Mesenchymal stem cell (in vitro differentiated cells and primary cell): ENCODE measurements at regions not wholly inside any gene's neighbourhood (a gene's known extent, or its start where the extent isn't known, plus 50 kb on each side); places are given as distances from the start of the nearest gene placed in this dataset.

Experiments
- DNase-seq: peaks from one replicate; pipeline ENCODE4 v3.0.0-alpha.2; 2013
- H2AFZ ChIP-seq: one replicate; pipeline ENCODE4 v1.6.1; 2013; ENCODE audit warnings: low read depth, mild to moderate bottlenecking, control low read depth, inconsistent platforms, low read length, moderate library complexity
- H2AK5ac ChIP-seq: 2 replicates; pipeline ENCODE4 v1.6.1; 2013; ENCODE audit warnings: low read length, moderate library complexity, mild to moderate bottlenecking, inconsistent platforms; ENCODE audit not compliant: severe bottlenecking
- H2BK120ac ChIP-seq: one replicate; pipeline ENCODE4 v1.6.1; 2013; ENCODE audit warnings: low read depth, mild to moderate bottlenecking, inconsistent platforms, low read length, moderate library complexity
- H2BK12ac ChIP-seq, 2 experiments: one replicate each; pipeline ENCODE4 v1.6.1; 2013; ENCODE audit warnings: inconsistent platforms in 2 of 2, low read length in 2 of 2, mild to moderate bottlenecking in 2 of 2, moderate library complexity in 2 of 2, control low read depth in 1 of 2
- H2BK15ac ChIP-seq: one replicate; pipeline ENCODE4 v1.6.1; 2013; ENCODE audit warnings: mild to moderate bottlenecking, low read depth, inconsistent platforms; ENCODE audit not compliant: poor library complexity, severe bottlenecking
- H2BK5ac ChIP-seq: 2 replicates; pipeline ENCODE4 v1.6.1; 2013; ENCODE audit warnings: low read depth, mild to moderate bottlenecking, low read length, control low read depth, inconsistent platforms; ENCODE audit not compliant: poor library complexity, severe bottlenecking
- H3K14ac ChIP-seq, 2 experiments: one replicate each; pipeline ENCODE4 v1.6.1; 2013; ENCODE audit warnings: inconsistent platforms in 2 of 2, low read length in 2 of 2, control low read depth in 1 of 2, mild to moderate bottlenecking in 1 of 2, moderate library complexity in 1 of 2
- H3K18ac ChIP-seq, 2 experiments: one replicate each; pipeline ENCODE4 v1.6.1; 2013; ENCODE audit warnings: inconsistent platforms in 2 of 2, low read length in 2 of 2, control low read depth in 1 of 2, low read depth in 1 of 2, mild to moderate bottlenecking in 1 of 2
- H3K23ac ChIP-seq, 2 experiments: one replicate each; pipeline ENCODE4 v1.6.1; 2013; ENCODE audit warnings: inconsistent platforms in 2 of 2, low read length in 2 of 2, mild to moderate bottlenecking in 2 of 2, moderate library complexity in 2 of 2, control low read depth in 1 of 2
- H3K27ac ChIP-seq: 2 replicates; pipeline ENCODE4 v1.5.1; 2013; ENCODE audit warnings: mild to moderate bottlenecking, moderate library complexity, low read length, control low read depth, inconsistent platforms; ENCODE audit not compliant: poor library complexity, severe bottlenecking
- H3K27me3 ChIP-seq, 2 experiments: 2 replicates each; pipeline versions ENCODE4 v1.6.1 to v1.7.0; 2013; ENCODE audit warnings: low read length in 2 of 2, mild to moderate bottlenecking in 2 of 2, moderate library complexity in 2 of 2, control low read depth in 1 of 2, inconsistent platforms in 1 of 2; ENCODE audit not compliant: control insufficient read depth in 1 of 2, insufficient read depth in 1 of 2
- H3K36me3 ChIP-seq, 2 experiments: 2 replicates each; pipeline versions ENCODE4 v1.6.1 to v1.7.0; 2013; ENCODE audit warnings: low read length in 2 of 2, control low read depth in 1 of 2, inconsistent platforms in 1 of 2, low read depth in 1 of 2, mild to moderate bottlenecking in 1 of 2; ENCODE audit not compliant: insufficient read depth in 2 of 2, control insufficient read depth in 1 of 2
- H3K4ac ChIP-seq, 2 experiments: one replicate each; pipeline ENCODE4 v1.6.1; 2013; ENCODE audit warnings: inconsistent platforms in 2 of 2, low read length in 2 of 2, mild to moderate bottlenecking in 2 of 2, moderate library complexity in 2 of 2, control low read depth in 1 of 2, low read depth in 1 of 2
- H3K4me1 ChIP-seq: 2 replicates; pipeline ENCODE4 v1.6.1; 2013; ENCODE audit warnings: low read depth, low read length, control low read depth; ENCODE audit not compliant: control insufficient read depth, insufficient read depth
- H3K4me2 ChIP-seq: 2 replicates; pipeline ENCODE4 v1.6.1; 2013; ENCODE audit warnings: low read length, mild to moderate bottlenecking, inconsistent platforms; ENCODE audit not compliant: poor library complexity, severe bottlenecking
- H3K4me3 ChIP-seq, 2 experiments: 2 replicates each; pipeline versions ENCODE4 v1.5.1 to v1.7.0; 2013; ENCODE audit warnings: low read length in 2 of 2, mild to moderate bottlenecking in 2 of 2, control low read depth in 1 of 2, low read depth in 1 of 2; ENCODE audit not compliant: insufficient read depth in 1 of 2
- H3K79me1 ChIP-seq: replicated peaks from 2 replicates; pipeline ENCODE4 v1.6.1; 2013; ENCODE audit warnings: mild to moderate bottlenecking, control low read depth, low read length, inconsistent platforms; ENCODE audit not compliant: poor library complexity, severe bottlenecking
- H3K9ac ChIP-seq: 2 replicates; pipeline ENCODE4 v1.7.0; 2013; ENCODE audit warnings: mild to moderate bottlenecking, low read length, moderate library complexity
- H3K9me3 ChIP-seq: 2 replicates; pipeline ENCODE4 v1.7.0; 2013; ENCODE audit warnings: mild to moderate bottlenecking, low read length; ENCODE audit not compliant: control insufficient read depth
- H4K8ac ChIP-seq: one replicate; pipeline ENCODE4 v1.6.1; 2013; ENCODE audit warnings: inconsistent platforms, mild to moderate bottlenecking, low read length, moderate library complexity
- H4K91ac ChIP-seq: one replicate; pipeline ENCODE4 v1.6.1; 2013; ENCODE audit warnings: mild to moderate bottlenecking, low read length, inconsistent platforms
- WGBS: methylation state at CpG from one replicate; pipeline ENCODE4 v1.1.7; 2013; ENCODE audit warnings: mixed read lengths; 5-methylcytosine and 5-hydroxymethylcytosine counted together

DNA sequence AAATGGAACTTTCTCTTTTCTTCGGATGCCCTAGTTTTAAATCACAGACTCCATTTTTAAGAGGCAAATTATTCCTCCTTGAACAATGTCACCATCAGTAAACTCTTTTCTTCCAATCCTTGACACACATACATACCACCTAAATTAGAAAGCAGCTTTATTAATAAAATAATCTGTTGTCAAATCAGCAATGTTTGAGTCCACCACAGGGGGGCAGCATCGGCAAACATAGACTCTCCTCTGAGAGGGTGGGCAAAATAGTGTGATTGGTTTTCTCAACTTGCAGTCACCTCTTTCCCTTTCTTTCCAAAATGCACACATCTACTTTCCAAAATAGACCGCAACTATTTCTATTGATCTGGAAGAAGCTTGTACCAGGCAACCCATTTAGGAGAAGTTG is 438.4 kb upstream of the OR4E1 start:
- Histone ChIP-seq H3K9ac (no peak overlapping the region), H3K4me2 (no peak overlapping the region), H2BK12ac (no peak overlapping the region), H3K14ac (no peak overlapping the region), H3K36me3 (no peaks in the 10 kb centered on the region), H3K18ac (no peak overlapping the region), H3K4me3 (no peak overlapping the region), H3K23ac (no peak overlapping the region), H2BK15ac (no peak overlapping the region), H3K27me3 (peaks cover 15% of the 10 kb centered on the region in 2 experiments), H3K27ac (no peak overlapping the region), H3K9me3 (no peaks in the 10 kb centered on the region), H4K91ac (no peak overlapping the region), H2AFZ (no peak overlapping the region), H3K79me1 (no peaks in the 10 kb centered on the region), H2AK5ac (no peak overlapping the region), H2BK5ac (no peak overlapping the region), H2BK120ac (no peak overlapping the region), H4K8ac (no peak overlapping the region), H3K4me1 (no peaks in the 10 kb centered on the region), H3K4ac (no peak overlapping the region)
- no peak for DNase-seq
- 67% methylated on average over 3 of the region's 3 CpGs for WGBS

- Histone ChIP-seq H2AFZ (no peak overlapping the region), H3K79me1 (no peaks in the 10 kb centered on the region), H3K23ac (no peak overlapping the region), H2BK120ac (no peak overlapping the region), H3K14ac (no peak overlapping the region), H3K9ac (no peak overlapping the region), H3K4me1 (no peaks in the 10 kb centered on the region), H4K91ac (no peak overlapping the region), H3K18ac (no peak overlapping the region), H2AK5ac (no peak overlapping the region), H3K4me3 (no peak overlapping the region), H2BK15ac (no peak overlapping the region), H3K4ac (no peak overlapping the region), H3K4me2 (no peak overlapping the region), H2BK12ac (no peak overlapping the region), H3K9me3 (no peaks in the 10 kb centered on the region), H4K8ac (no peak overlapping the region), H2BK5ac (no peak overlapping the region), H3K36me3 (no peaks in the 10 kb centered on the region), H3K27me3 (peaks cover 10 to 13% of the 10 kb centered on the region in 2 experiments), H3K27ac (no peak overlapping the region)
- no peak for DNase-seq
Observed at GRCh38 chr14:22107753-22108152, 434.1 kb upstream of the OR4E1 start.

DNA sequence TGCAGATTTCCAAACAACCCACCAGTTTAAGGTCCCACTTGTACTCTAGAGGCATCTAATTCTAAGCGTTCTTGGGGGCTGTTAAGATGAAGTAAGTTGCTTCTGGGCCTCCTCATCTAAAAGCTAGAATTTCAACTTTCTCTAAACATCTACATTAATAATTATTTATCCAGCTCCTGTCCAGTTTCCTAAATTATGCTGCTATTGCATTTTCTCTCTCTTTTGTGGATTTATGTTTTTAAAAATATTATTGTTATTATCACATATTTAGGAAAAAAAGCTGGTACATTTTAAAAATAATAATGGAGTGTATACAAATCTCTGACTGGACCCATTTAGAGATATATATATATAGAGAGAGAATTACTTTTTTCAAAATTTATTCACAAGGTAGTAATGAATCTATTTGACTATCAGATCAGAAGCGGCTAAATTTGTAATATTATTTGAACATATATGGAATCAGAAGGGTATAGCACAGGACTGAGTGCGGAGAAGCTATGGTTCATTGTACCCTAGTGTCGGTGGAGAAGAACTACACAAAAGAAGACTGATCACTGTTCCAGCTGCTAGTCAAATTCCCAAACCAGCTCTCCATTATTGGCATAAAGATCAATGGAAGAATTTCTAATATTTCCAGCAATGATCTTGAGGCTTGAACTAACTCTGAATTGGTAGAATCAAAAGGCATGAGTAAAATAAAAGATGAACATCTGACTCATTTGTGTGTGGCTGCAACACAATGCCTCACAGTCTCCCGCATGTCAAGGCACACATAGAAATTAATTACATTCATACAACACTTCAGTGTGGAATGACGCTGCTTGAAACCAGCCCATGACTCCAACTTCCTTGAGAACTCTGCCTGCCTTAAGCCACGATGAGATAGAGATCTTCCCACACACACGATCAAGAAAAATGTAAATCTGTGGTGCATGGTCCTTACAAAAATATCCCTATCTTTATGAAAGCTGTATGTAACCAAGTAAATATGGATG is 433.4 kb upstream of the OR4E1 start:
- Histone ChIP-seq H2AFZ (no peak overlapping the region), H3K4me2 (no peak overlapping the region), H3K14ac (no peak overlapping the region), H3K4ac (no peak overlapping the region), H3K27me3 (peaks cover 4 to 6% of the 10 kb centered on the region in 2 experiments), H2BK120ac (no peak overlapping the region), H4K8ac (no peak overlapping the region), H3K27ac (no peak overlapping the region), H3K18ac (no peak overlapping the region), H3K4me1 (no peaks in the 10 kb centered on the region), H3K79me1 (no peaks in the 10 kb centered on the region), H3K4me3 (no peak overlapping the region), H2BK5ac (no peak overlapping the region), H2AK5ac (no peak overlapping the region), H2BK12ac (no peak overlapping the region), H3K9me3 (no peaks in the 10 kb centered on the region), H3K9ac (no peak overlapping the region), H4K91ac (no peak overlapping the region), H2BK15ac (no peak overlapping the region), H3K23ac (no peak overlapping the region), H3K36me3 (no peaks in the 10 kb centered on the region)
- DNase-seq = no peak
- WGBS = 73% methylated on average over 6 of the region's 8 CpGs

DNA sequence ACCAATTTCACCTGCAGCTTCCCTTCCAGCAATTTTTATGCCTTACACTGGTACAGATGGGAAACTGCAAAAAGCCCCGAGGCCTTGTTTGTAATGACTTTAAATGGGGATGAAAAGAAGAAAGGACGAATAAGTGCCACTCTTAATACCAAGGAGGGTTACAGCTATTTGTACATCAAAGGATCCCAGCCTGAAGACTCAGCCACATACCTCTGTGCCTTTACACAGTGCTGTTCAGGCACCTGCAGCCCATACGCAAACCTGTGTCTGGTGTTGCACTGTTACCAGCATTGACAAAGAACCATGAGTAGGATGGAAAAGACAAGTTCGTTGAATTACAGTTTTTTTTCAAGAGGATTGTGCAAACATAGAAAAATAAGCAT is 432.0 kb upstream of the OR4E1 start:
- Histone ChIP-seq H3K4me3 (no peak overlapping the region), H3K14ac (no peak overlapping the region), H3K4ac (no peak overlapping the region), H3K9ac (no peak overlapping the region), H3K79me1 (no peaks in the 10 kb centered on the region), H2AK5ac (no peak overlapping the region), H2BK5ac (no peak overlapping the region), H2AFZ (no peak overlapping the region), H2BK15ac (no peak overlapping the region), H3K9me3 (no peaks in the 10 kb centered on the region), H4K91ac (no peak overlapping the region), H3K4me2 (no peak overlapping the region), H3K18ac (no peak overlapping the region), H3K27me3 (peaks cover 4 to 6% of the 10 kb centered on the region in 2 experiments), H2BK12ac (no peak overlapping the region), H3K23ac (no peak overlapping the region), H2BK120ac (no peak overlapping the region), H3K27ac (no peak overlapping the region), H3K4me1 (no peaks in the 10 kb centered on the region), H4K8ac (no peak overlapping the region), H3K36me3 (no peaks in the 10 kb centered on the region)
- WGBS = 78% methylated on average over 2 of the region's 4 CpGs
- no peak for DNase-seq
